ENCODE measurements at regions not wholly inside any gene's neighbourhood (a gene's known extent, or its start where the extent isn't known, plus 50 kb on each side); places are given as distances from the start of the nearest gene placed in this dataset.

DNA sequence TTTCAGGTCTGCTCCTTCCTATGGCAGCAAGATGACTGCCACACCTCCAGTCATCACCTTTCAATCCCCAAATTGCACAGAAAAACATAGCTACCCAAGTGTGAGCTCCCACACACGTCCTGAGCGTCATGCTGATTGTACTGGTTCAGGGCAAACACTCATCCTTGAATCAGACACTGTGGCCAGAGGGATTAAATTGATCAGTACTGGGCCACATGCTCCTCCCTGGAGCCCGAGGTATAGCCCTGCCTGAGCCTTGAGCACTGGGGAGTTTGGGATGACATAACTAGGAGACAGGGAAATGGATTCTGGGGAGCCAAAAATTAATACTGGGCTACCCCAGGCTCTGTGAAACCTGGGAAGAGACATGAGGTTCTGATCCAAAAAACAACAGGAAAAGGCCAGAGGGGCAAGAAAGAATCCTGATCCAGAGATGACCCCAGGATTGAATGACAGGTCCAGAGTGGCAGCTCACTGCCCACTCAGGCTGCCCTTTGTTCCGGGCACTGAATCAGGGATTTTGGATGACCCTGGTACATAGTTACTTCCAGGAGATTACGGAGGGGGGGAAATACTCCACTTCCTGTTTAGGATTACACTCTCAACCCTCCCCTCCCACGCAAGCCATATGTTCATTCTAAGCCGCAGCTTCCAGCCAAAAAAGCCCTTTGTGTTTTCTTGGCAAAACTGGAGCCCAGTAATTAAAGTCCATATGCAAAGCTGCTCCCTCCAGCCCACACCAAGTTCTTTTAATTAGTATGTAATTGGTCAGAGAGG, 141.6 kb upstream of the SPRY4 start:
- TF ChIP-seq, protein P1, sequence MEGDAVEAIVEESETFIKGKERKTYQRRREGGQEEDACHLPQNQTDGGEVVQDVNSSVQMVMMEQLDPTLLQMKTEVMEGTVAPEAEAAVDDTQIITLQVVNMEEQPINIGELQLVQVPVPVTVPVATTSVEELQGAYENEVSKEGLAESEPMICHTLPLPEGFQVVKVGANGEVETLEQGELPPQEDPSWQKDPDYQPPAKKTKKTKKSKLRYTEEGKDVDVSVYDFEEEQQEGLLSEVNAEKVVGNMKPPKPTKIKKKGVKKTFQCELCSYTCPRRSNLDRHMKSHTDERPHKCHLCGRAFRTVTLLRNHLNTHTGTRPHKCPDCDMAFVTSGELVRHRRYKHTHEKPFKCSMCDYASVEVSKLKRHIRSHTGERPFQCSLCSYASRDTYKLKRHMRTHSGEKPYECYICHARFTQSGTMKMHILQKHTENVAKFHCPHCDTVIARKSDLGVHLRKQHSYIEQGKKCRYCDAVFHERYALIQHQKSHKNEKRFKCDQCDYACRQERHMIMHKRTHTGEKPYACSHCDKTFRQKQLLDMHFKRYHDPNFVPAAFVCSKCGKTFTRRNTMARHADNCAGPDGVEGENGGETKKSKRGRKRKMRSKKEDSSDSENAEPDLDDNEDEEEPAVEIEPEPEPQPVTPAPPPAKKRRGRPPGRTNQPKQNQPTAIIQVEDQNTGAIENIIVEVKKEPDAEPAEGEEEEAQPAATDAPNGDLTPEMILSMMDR (IDR thresholded peaks at IDR 0.05; ENCODE audit: unreplicated experiment) = no peak

DNA sequence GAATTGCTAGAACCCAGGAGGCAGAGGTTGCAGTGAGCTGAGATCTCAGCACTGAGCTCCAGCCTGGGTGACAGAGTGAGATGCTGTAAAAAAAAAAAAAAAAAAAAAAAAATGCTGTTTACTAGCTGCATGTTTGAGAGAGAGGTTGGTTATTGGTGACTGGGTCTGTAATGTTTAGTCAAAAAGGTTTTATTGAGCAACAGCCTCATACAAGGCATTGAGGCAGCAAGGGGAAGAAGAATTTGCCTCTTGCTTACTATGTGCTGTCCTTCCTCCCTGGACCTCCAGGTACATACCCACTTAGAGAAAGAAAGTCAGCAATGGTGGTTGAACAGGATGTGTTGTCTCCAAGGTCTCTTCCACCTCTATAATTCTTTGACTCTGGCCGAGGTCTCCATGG, 140.7 kb upstream of the SPRY4 start:
- Mint-ChIP-seq H3K27me3 (no peaks in the 10 kb centered on the region), H3K4me1 (ENCODE audit: low read depth) (no peaks in the 10 kb centered on the region), H3K4me3 (ENCODE audit: low read depth) (no peak overlapping the region), H3K27ac (no peak overlapping the region), H3K36me3 (ENCODE audit: insufficient read depth) (peaks cover 5% of the 10 kb centered on the region), H3K9me3 (ENCODE audit: low read depth) (peaks cover 4% of the 10 kb centered on the region)
- TF ChIP-seq, protein P1 (IDR thresholded peaks at IDR 0.05; ENCODE audit: unreplicated experiment) = no peak
- no peak for DNase-seq (ENCODE audit: low spot score, unreplicated experiment)

More for the DNA sequence above, 141.6 kb upstream of the SPRY4 start:
- Mint-ChIP-seq H3K36me3 (ENCODE audit: insufficient read depth) (peaks cover 5% of the 10 kb centered on the region), H3K9me3 (ENCODE audit: low read depth) (peaks cover 4% of the 10 kb centered on the region), H3K4me1 (ENCODE audit: low read depth) (no peaks in the 10 kb centered on the region), H3K27me3 (no peaks in the 10 kb centered on the region), H3K27ac (no peak overlapping the region), H3K4me3 (ENCODE audit: low read depth) (no peak overlapping the region)
- DNase-seq (ENCODE audit: low spot score, unreplicated experiment) = no peak

DNA sequence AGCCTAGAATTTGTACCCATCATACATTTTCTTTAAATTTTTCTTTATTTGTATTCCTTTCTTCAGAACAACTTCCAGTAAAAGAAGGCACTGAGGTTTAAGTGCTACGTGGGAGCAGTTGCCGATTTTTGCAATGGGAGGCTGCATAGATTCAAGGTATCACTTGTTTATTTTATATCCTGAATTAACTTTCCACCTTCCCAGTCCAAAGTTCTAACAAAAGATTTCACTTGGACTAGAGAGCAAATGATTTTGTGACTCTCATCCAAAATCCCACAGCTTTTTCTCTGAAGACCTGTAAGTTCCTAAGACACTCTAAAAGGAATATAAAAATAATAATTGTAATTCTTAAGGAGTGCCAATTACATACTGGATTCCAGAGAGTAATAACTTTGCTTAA, 139.1 kb upstream of the SPRY4 start:
- Mint-ChIP-seq H3K4me3 (ENCODE audit: low read depth) (no peak overlapping the region), H3K9me3 (ENCODE audit: low read depth) (peaks cover 4% of the 10 kb centered on the region), H3K36me3 (ENCODE audit: insufficient read depth) (peaks cover 5% of the 10 kb centered on the region), H3K4me1 (ENCODE audit: low read depth) (no peaks in the 10 kb centered on the region), H3K27me3 (no peaks in the 10 kb centered on the region), H3K27ac (no peak overlapping the region)
- TF ChIP-seq, protein P1 (IDR thresholded peaks at IDR 0.05; ENCODE audit: unreplicated experiment) = no peak
- no peak for DNase-seq (ENCODE audit: low spot score, unreplicated experiment)

DNA sequence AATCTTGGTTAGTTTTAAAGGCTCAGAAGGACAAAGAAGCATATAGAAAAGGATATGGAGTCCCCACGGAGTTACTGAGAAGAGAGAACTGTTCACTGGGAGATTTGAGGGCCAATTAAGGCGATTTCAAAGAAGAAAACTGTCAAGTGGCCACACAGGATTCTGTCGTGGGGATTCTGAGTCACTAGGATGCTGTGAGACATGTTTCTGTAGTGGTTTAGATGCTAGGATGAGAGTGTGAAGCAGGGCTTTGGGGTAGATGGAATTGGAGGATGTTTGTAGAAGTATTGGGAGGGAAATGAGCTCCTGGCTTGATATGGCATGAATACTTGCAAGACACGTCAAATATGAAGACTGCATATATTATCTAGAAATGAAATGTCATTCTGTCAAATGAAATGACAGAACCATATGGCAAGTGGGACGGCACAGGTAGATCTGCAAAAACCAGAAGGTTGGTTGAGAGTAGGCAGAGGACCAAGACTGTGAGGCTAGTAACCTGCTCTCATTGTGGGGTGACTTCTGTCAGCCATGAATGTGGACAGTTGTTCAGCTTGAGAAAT, 136.3 kb upstream of the SPRY4 start:
- Mint-ChIP-seq H3K4me3 (ENCODE audit: low read depth) (no peak overlapping the region), H3K4me1 (ENCODE audit: low read depth) (no peaks in the 10 kb centered on the region), H3K27me3 (no peaks in the 10 kb centered on the region), H3K36me3 (ENCODE audit: insufficient read depth) (peaks cover 2% of the 10 kb centered on the region), H3K9me3 (ENCODE audit: low read depth) (no peaks in the 10 kb centered on the region), H3K27ac (no peak overlapping the region)
- TF ChIP-seq, protein P1 (IDR thresholded peaks at IDR 0.05; ENCODE audit: unreplicated experiment) = no peak
- DNase-seq (ENCODE audit: low spot score, unreplicated experiment) = no peak

DNA sequence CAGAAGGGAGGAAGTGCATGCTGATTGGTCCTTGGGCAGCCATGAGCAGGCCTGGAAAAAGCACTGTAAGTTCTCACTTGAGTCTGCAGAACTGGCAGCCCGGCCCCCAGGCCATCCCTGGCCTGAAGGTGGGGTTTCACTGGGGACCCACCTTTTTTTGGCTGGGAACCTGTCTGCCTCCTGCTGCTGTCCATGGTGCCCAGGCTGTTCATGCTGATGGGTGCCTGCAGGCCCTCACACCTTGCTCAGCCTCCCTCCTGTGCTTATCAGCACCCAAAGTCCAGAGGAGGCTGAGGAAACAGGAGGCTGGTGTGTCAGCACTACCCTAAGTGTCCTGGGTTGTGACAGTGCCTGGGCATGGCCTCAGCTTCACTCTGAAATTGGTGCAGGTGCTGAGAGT, 134.4 kb upstream of the SPRY4 start:
- Mint-ChIP-seq H3K27ac (no peak overlapping the region), H3K4me3 (ENCODE audit: low read depth) (no peak overlapping the region), H3K4me1 (ENCODE audit: low read depth) (no peaks in the 10 kb centered on the region), H3K9me3 (ENCODE audit: low read depth) (no peaks in the 10 kb centered on the region), H3K36me3 (ENCODE audit: insufficient read depth) (peaks cover 2% of the 10 kb centered on the region), H3K27me3 (peaks cover 3% of the 10 kb centered on the region)
- no peak for DNase-seq (ENCODE audit: low spot score, unreplicated experiment)
- TF ChIP-seq, protein P1 (IDR thresholded peaks at IDR 0.05; ENCODE audit: unreplicated experiment) = no peak

All from progenitor cell of endocrine pancreas (in vitro differentiated cells).